AG10803 (cell line): ENCODE measurements at regions not wholly inside any gene's neighbourhood (a gene's known extent, or its start where the extent isn't known, plus 50 kb on each side); places are given as distances from the start of the nearest gene placed in this dataset.

Experiments
- DNase-seq: peaks from one replicate; pipeline ENCODE4 v3.0.0; 2010; ENCODE audit warnings: low read depth
- H3K4me3 ChIP-seq: 2 replicates; pipeline ENCODE4 v1.5.1; 2011; ENCODE audit warnings: mild to moderate bottlenecking, low read length, control low read depth
- CTCF ChIP-seq: conservative IDR thresholded peaks from 2 replicates; pipeline ENCODE4 v1.5.1; 2011; ENCODE audit warnings: mild to moderate bottlenecking, low read length, control low read depth, inconsistent platforms

DNA sequence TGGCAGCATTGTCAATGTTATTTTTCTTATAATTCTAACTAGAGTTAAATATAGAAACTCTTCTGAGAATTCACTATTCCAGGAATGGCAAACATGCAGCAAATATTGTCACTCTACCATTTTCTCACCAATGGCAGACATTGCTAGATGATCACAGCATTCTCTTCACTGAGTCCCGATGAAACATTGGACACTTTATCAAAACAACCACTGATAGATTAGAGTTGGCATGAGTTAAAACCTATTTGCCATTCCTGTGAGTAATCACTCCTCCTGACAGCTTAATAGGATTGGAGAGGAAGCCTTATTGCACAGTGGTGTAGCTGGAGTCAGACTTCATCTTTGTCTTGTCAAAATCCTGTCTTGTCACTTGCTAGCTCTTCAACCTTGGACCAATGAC is 163.9 kb upstream of the THUMPD2 start:
- no peak overlapping the region for H3K4me3 ChIP-seq
- no peak for TF ChIP-seq CTCF
- peak; percentile 77 for DNase-seq

GRCh38 chr2:39938035-39938835 is 159.2 kb upstream of the THUMPD2 start:
- DNase-seq = peak; percentile 91
- H3K4me3 ChIP-seq = no peak overlapping the region
- TF ChIP-seq CTCF = no peak

- no peak overlapping the region for H3K4me3 ChIP-seq
- DNase-seq = no peak
- TF ChIP-seq CTCF = no peak
Observed at GRCh38 chr2:39937621-39938020, 158.6 kb upstream of the THUMPD2 start.

- H3K4me3 ChIP-seq = no peak overlapping the region
- no peak for TF ChIP-seq CTCF
Observed at GRCh38 chr2:39934851-39935250, 155.8 kb upstream of the THUMPD2 start.

GRCh38 chr2:39933196-39933595 is 154.1 kb upstream of the THUMPD2 start:
- DNase-seq = no peak
- TF ChIP-seq CTCF = no peak
- H3K4me3 ChIP-seq = no peak overlapping the region

More at GRCh38 chr2:39934851-39935250, 155.8 kb upstream of the THUMPD2 start:
- DNase-seq = no peak

DNA sequence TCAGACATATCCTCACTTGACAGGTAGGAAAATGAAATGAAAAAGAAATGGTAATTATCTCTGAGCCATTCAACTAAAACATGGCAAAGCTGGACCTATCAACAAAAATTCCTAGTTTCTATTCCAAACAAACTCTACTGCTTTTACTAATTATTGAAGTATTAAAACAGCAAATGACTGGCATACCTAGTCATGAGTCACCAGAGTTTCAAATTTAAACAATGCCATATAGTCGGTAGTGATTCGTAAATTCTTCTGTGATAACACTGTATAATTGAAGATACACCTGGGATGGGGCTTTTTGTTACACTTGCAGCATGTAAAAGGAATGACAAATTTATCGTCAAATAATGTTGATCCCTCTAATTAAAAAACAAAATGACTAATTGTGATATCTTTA is 153.1 kb upstream of the THUMPD2 start:
- DNase-seq = no peak
- TF ChIP-seq CTCF = no peak

GRCh38 chr2:39930175-39930917 is 151.3 kb upstream of the THUMPD2 start:
- no peak overlapping the region for H3K4me3 ChIP-seq
- no peak for DNase-seq
- TF ChIP-seq CTCF = no peak

More for the DNA sequence above, 153.1 kb upstream of the THUMPD2 start:
- no peak overlapping the region for H3K4me3 ChIP-seq
